Spleen (tissue), 7 donors: ENCODE measurements at regions not wholly inside any gene's neighbourhood (a gene's known extent, or its start where the extent isn't known, plus 50 kb on each side); places are given as distances from the start of the nearest gene placed in this dataset.
"Not testable (repeated sequence)": the region's sequence is repeated elsewhere in the genome, so short reads cannot be mapped to it uniquely, and the experiment has no call there.

Experiments used
- CTCF ChIP-seq, 11 experiments: fragments of 200-600 bp in 7 of 11; fragments of 450-650 bp in 4 of 11; sonication (generic) in 4 of 11; IDR thresholded peaks in 8 of 11; conservative IDR thresholded peaks in 3 of 11; 1 replicate in 7 of 11; 2 replicates in 4 of 11; pipeline versions ENCODE4 v1.4.0 to v1.8.0; 2016 to 2021; ENCODE audit warnings: antibody characterized with exemption in 11 of 11, inconsistent platforms in 4 of 11, mild to moderate bottlenecking in 1 of 11
- POLR2A ChIP-seq, 3 donors: fragments of 450-650 bp; IDR thresholded peaks; one replicate each; pipeline ENCODE4 v1.5.1; 2017; ENCODE audit warnings: antibody characterized with exemption in 3 of 3, mild to moderate bottlenecking in 1 of 3
- POLR2AphosphoS5 ChIP-seq, 3 donors: sonication (generic); formaldehyde crosslinking; IDR thresholded peaks; one replicate each; pipeline ENCODE4 v1.5.1; 2017; ENCODE audit warnings: antibody characterized with exemption in 3 of 3
- donor health status: DM: no; HTN: no; CAD: no; lungs with moderate emphysema.
- donor health status: DM: no; HTN: no; CAD: no.
- donor health status: DM: no; HTN: no; CAD: no.

DNA sequence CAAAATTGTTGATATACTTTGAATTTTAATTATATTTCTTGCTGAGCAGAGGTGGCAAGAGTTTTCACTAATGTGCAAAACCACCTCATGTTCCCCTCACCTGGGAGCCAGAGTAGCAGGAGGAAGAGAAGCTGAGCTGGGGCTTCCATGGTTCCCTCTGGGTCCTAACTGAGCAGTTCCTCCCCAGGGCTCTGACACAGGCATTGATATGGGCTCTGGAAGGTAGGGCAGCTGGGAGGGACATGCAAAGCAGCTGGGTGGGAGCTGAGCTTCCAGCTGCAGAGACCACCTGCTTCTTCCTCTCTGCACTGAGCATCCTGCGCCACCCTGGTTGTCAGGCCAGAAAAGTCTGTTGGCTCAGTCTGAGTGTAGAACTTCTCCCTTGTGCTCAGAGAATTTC lies 336.1 kb downstream of the RPIA start:
- TF ChIP-seq POLR2A (IDR thresholded peaks at IDR 0.05); CTCF (IDR thresholded peaks at IDR 0.05 in 8 of 11, conservative IDR thresholded peaks at IDR 0.05 in 3 of 11): not testable (repeated sequence)
- TF ChIP-seq POLR2AphosphoS5 (IDR thresholded peaks at IDR 0.05), result peak in 2 of 3 donors; percentile 31 to 39
